Peyer's patch (tissue), 4 donors: ENCODE measurements at regions not wholly inside any gene's neighbourhood (a gene's known extent, or its start where the extent isn't known, plus 50 kb on each side); places are given as distances from the start of the nearest gene placed in this dataset.

ENCODE experiments used
- DNase-seq, 3 donors: peaks; one replicate each; pipeline ENCODE4 v3.0.0-alpha.2; 2017 to 2019
- H3K27ac ChIP-seq, 4 donors: fragments of 200-600 bp; sonication (generic); one replicate each; pipeline ENCODE4 v1.5.1; 2016 to 2019
- H3K27me3 ChIP-seq, 2 donors: fragments of 200-600 bp; sonication (generic); one replicate each; pipeline ENCODE4 v1.5.1; 2019
- H3K36me3 ChIP-seq, 3 donors: fragments of 200-600 bp; sonication (generic); one replicate each; pipeline ENCODE4 v1.5.1; 2016 to 2019
- H3K4me1 ChIP-seq, 4 donors: fragments of 200-600 bp; sonication (generic); one replicate each; pipeline ENCODE4 v1.5.1; 2016 to 2019
- H3K4me3 ChIP-seq, 4 donors: fragments of 200-600 bp; sonication (generic); 1 replicate in 3 of 4; 2 replicates in 1 of 4; pipeline ENCODE4 v1.5.1; 2016 to 2019; ENCODE audit warnings: mild to moderate bottlenecking in 1 of 4
- H3K9me3 ChIP-seq, 4 donors: fragments of 200-600 bp; sonication (generic); one replicate each; pipeline ENCODE4 v1.5.1; 2016 to 2019; ENCODE audit warnings: mild to moderate bottlenecking in 1 of 4
- POLR2A ChIP-seq, 2 donors: fragments of 450-650 bp; IDR thresholded peaks; one replicate each; pipeline ENCODE4 v1.5.1; 2017; ENCODE audit warnings: antibody characterized with exemption in 2 of 2, mild to moderate bottlenecking in 2 of 2, moderate library complexity in 2 of 2
- TF ChIP-seq, protein P1 (sequence below), 6 experiments: fragments of 450-650 bp in 4 of 6; fragments of 200-600 bp in 2 of 6; sonication (generic) in 1 of 6; IDR thresholded peaks; one replicate each; pipeline ENCODE4 v1.5.1; 2017 to 2019; ENCODE audit warnings: antibody characterized with exemption in 6 of 6, mild to moderate bottlenecking in 3 of 6, moderate library complexity in 1 of 6

DNA sequence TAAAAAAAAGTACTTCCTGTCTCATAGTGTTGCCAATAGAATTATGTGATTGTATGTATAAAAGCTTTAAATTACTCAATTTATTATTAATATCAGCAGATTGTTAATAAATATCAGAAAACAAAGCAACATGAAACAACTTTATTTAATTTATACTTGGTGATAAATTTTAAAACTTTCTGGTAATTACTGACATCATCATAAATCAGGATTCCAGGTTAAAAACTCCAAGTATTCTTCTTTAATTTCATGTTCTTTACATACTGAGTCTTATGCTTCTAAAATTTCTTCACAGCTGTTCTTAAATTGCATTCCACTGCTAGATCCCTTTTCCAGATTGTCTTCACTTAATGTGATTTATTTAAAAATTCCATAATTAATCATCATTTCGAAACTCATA, 1224.5 kb downstream of the PCDH18 start:
- H3K36me3 ChIP-seq: no peaks in the 10 kb centered on the region
- no peak for DNase-seq
- no peaks in the 10 kb centered on the region for H3K27me3 ChIP-seq
- no peak overlapping the region for H3K4me3 ChIP-seq
- no peak overlapping the region for H3K27ac ChIP-seq
- no peaks in the 10 kb centered on the region for H3K9me3 ChIP-seq
- TF ChIP-seq, protein P1, sequence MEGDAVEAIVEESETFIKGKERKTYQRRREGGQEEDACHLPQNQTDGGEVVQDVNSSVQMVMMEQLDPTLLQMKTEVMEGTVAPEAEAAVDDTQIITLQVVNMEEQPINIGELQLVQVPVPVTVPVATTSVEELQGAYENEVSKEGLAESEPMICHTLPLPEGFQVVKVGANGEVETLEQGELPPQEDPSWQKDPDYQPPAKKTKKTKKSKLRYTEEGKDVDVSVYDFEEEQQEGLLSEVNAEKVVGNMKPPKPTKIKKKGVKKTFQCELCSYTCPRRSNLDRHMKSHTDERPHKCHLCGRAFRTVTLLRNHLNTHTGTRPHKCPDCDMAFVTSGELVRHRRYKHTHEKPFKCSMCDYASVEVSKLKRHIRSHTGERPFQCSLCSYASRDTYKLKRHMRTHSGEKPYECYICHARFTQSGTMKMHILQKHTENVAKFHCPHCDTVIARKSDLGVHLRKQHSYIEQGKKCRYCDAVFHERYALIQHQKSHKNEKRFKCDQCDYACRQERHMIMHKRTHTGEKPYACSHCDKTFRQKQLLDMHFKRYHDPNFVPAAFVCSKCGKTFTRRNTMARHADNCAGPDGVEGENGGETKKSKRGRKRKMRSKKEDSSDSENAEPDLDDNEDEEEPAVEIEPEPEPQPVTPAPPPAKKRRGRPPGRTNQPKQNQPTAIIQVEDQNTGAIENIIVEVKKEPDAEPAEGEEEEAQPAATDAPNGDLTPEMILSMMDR (IDR thresholded peaks at IDR 0.05): no peak
- no peak for TF ChIP-seq POLR2A (IDR thresholded peaks at IDR 0.05)
- no peaks in the 10 kb centered on the region for H3K4me1 ChIP-seq

DNA sequence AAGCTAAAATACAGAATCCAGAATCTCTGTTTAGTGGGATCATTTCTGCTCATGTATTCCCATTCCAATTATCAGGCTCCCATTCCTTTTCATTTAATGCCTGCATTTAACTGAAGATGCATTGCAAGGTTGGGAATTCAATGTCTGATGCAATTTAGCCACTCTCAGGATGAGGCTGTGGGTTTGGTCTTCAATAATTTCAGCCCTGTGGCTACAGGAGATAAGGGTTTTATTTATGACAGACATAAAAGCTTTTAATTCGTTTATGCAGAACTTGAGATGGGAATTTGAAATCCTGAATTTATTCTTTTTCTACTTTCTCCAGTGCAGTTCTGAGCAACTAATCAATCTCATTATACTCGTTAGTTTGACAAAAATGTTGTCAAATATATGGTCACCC, 1225.9 kb downstream of the PCDH18 start:
- no peaks in the 10 kb centered on the region for H3K9me3 ChIP-seq
- H3K4me1 ChIP-seq: no peaks in the 10 kb centered on the region
- H3K27me3 ChIP-seq: no peaks in the 10 kb centered on the region
- no peak overlapping the region for H3K4me3 ChIP-seq
- no peaks in the 10 kb centered on the region for H3K36me3 ChIP-seq
- no peak overlapping the region for H3K27ac ChIP-seq
- TF ChIP-seq POLR2A (IDR thresholded peaks at IDR 0.05): no peak
- TF ChIP-seq, protein P1 (IDR thresholded peaks at IDR 0.05): no peak
- no peak for DNase-seq

DNA sequence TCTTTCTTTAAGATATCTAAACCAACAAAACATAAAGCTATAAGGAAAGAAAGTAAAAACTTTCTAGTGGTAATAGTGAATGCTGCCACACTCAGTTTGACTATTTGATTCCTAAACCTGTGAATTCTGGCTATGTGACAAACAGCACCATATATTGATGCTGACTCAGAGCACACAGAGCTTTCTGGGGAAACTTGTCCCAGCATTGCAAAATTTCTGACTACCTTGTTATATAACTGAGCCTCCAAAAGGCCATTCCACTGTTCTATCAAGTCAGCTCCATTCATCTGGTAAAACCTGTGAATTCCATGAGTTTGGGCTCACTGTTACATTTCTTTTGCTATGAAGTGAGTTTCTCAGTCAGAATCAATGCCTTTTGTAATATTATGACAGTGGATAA, 1229.7 kb downstream of the PCDH18 start:
- Histone ChIP-seq H3K4me3 (no peak overlapping the region), H3K36me3 (no peaks in the 10 kb centered on the region), H3K27ac (no peak overlapping the region), H3K27me3 (no peaks in the 10 kb centered on the region), H3K4me1 (no peaks in the 10 kb centered on the region), H3K9me3 (no peaks in the 10 kb centered on the region)
- TF ChIP-seq, protein P1 (IDR thresholded peaks at IDR 0.05): no peak
- no peak for TF ChIP-seq POLR2A (IDR thresholded peaks at IDR 0.05)
- DNase-seq: no peak

DNA sequence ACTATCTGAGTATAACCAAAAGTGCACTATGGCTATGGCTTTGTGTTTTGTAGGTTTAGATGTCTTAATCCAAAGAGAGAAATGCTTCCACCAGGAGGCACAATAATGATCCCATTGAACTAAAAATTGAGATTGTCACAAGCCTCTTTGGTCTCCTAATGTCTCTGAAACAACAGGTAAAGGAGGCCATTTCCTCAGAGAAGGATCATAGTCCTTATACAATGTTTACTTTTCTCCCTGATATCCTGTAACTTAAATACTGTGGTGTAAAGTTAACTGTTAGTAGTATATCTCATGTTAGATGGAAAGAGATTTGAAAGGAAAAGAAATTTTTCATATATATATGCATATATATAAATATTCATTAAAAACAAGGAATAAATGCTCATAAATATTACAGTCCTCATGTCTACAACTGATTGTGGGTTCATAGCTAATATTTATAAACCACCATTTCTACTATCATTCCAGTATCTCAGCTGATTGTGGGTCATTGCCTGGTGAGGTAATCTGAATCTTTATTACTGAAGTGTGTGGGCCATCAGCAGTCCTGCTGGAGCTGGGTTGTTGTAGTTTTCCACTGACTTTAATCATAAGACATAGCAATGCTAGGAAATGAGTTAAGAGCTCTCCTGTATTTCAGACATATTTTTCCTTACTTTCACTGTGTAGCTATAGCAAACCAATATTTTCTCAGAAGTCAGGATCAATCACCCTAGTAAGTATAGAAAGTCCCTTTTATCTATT, 1230.4 kb downstream of the PCDH18 start:
- no peak for DNase-seq
- H3K36me3 ChIP-seq: no peaks in the 10 kb centered on the region
- no peaks in the 10 kb centered on the region for H3K27me3 ChIP-seq
- no peaks in the 10 kb centered on the region for H3K9me3 ChIP-seq
- no peaks in the 10 kb centered on the region for H3K4me1 ChIP-seq
- no peak overlapping the region for H3K27ac ChIP-seq
- TF ChIP-seq POLR2A (IDR thresholded peaks at IDR 0.05): no peak
- TF ChIP-seq, protein P1 (IDR thresholded peaks at IDR 0.05): no peak
- no peak overlapping the region for H3K4me3 ChIP-seq

DNA sequence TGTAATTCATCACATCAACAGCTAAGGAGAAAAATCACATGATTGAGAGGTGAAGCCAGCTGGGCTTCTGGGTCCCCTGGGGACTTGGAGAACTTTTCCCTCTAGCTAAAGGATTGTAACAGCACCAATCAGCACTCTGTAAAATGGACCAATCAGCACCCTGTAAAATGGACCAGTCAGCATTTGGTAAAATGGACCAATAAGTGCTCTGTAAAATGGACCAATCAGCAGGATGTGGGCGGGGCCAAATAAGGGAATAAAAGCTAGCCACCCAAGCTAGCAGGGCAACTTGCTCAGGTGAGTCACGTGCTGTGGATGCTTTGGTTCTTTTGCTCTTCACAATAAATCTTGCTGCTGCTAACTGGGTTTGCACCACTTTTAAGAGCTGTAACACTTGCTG, 1248.3 kb downstream of the PCDH18 start:
- no peak for DNase-seq
- no peak overlapping the region for H3K4me3 ChIP-seq

More for the DNA sequence above, 1248.3 kb downstream of the PCDH18 start:
- no peak overlapping the region for H3K27ac ChIP-seq
- TF ChIP-seq POLR2A (IDR thresholded peaks at IDR 0.05): no peak
- TF ChIP-seq, protein P1 (IDR thresholded peaks at IDR 0.05): no peak
- H3K27me3 ChIP-seq: no peaks in the 10 kb centered on the region
- no peaks in the 10 kb centered on the region for H3K36me3 ChIP-seq
- H3K9me3 ChIP-seq: no peaks in the 10 kb centered on the region
- H3K4me1 ChIP-seq: no peaks in the 10 kb centered on the region
